GM18499 (cell line): ENCODE measurements at regions not wholly inside any gene's neighbourhood (a gene's known extent, or its start where the extent isn't known, plus 50 kb on each side); places are given as distances from the start of the nearest gene placed in this dataset.

Experiments
- ATAC-seq: cut with Tn5 transposase; IDR thresholded peaks from one replicate; pipeline ENCODE4 v1.9.1; 2021; ENCODE audit warnings: moderate number of reproducible peaks; ENCODE audit not compliant: insufficient read depth, unreplicated experiment

DNA sequence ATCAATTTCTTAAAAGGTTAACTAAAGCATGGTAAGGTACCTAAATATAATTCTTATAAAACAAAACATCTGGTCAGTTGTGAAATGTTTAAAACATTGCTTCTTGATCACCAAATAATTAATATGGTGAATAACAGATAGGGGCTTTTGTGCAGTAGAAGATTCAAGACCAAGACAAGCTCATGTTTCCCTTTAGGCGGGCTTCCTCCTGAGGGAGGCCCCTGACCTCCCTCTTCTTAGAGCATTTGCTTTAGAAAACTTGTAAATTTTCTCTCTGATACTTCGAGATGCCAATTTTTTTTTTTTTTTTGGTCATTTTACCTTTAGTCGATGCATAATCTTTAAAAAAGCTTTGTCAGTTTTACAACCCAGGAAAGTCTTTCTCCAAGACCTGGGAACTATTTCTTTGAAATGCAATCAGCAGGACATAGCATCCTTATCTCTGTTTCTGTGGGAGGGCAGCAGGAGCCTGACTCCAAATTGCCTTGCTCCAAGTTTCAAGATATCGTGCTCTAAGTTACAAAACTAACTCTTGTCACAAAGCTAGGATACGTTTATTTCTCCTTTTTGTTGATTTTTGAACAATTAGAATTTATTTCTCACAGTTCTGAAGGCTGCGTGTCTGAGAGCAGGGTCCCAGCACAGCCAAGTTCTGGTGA, 66.6 kb upstream of the BICD1 start:
- ATAC-seq = no peak

DNA sequence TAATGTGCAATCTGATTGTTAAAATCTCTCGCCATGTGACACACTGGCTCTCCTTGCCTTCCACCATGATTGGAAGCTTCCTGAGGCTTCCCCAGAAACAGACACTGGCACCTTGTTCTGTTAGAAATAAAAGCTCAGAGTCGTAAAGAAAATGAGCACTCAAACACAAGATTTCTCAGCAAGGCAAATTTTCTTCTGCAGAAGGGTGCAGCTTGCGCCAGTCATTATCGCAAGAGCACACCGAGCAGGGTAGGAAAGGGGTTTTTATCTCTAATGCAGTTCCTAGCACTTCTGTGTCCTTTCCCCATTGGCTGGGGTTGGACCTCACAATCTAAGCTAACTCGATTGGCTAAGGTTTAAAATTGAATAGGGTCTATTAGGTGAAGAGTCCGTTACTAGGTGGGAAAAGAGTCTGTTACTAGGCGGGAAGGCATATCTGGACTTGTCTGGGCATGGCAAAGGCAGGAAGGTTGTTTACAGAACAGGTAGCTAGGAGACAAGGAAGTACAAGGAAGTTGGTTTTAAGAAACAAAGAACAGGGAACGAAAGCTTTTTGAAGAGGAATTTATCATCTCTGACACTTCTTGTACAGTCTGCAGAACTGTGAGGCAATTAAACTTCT, 62.6 kb upstream of the BICD1 start:
- no peak for ATAC-seq

DNA sequence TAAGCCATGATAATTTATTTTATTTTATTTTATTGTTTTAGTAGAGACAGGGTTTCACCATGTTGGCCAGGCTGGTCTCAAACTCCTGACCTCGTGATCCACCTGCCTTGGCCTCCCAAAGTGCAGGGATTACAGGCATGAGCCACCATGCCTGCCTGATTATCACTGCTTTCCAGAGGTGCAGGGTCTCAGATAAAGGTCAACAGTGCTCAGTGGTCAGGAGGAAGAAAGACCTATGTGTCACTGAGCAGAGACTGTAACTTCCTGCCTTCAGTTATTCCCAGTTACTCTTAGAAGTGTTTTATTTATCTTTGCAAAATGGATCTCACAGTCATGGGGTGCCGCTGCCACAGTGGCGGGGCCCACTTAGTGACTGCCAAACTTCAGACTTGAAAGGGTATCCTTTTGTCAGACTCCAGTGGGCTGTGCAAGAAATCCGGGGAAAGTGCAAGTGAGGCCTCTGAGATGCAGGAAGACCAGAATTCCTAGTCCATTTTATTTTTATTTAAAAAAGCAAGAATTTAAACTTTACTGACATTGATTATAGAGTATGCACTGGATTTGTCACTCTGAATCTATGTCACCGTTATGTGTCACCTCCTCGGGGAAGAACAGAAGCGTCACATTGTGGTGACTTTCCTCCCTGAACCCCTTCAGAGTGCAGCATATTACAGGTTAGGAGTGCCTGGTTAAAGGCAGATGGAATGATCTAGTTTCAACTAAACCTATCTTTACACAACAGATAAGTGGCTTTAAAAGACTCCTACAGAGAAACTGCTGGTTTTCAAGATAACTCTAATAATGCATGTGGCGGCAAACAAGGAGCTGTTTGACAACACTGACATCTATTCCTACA, 59.1 kb upstream of the BICD1 start:
- ATAC-seq = no peak

DNA sequence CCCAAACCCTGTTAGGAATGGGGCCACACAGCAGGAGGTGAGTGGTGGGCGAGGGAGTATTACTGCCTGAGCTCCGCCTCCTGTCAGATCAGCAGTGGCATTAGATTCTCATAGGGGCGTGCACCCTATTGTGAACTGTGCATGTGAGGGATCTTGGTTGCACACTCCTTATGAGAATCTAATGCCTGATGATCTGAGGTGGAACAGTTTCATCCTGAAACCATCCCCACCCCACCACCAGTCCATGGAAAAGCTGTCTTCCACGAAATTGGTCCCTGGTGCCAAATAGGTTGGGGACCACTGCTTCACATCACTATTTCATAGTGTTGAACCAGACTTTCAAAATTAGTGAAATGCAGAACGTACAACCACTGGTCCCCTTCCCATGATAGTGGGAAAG, 57.9 kb upstream of the BICD1 start:
- ATAC-seq = no peak

DNA sequence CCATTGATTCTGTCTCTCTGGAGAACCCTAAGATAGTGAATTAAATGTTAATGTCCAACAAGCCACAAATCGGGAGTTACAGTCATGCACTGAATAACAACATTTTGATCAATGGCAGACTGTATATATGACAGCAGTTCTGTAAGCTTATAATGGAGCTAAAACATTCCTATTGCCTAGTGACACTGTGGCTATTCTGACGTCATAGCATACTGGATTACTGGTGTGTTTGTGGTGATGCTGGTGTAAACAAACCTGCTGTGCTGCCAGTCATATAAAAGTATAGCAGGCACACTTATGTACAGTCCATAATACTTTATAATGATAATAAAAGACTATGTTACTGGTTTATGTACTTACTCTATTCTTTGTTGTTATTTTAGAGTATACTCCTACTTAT, 56.7 kb upstream of the BICD1 start:
- ATAC-seq = no peak

DNA sequence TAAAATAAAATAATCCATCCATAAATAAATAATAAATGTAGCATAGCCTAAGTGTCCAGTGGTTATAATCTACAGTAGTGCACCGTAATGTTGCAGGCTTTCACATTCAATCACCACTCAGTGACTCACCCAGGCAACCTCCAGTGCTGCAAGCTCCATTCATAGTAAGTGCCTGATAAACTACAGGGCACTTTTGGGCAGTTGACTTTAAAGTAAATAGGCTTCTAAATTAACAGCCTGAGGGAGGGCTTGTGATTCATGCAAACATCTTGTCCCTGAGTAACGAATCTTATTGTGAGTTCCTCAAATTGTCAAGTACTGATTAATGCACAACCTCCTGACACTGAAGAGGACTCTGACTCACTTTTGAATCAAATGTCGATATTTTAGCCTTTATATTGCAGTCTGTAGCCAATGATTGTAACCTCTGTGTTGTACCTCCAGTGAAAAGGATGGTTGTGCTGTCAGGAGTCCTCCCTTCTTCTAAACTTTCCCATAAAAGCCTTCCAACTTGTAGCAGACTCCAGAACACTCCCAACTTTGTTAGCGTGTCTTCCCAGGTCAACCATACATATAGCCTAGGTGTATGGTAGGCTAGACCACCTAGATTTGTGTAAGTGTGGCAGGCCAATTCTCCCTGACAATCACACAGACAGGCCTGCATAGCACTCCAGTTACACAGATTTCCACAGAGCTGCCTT, 55.0 kb upstream of the BICD1 start:
- ATAC-seq = no peak

DNA sequence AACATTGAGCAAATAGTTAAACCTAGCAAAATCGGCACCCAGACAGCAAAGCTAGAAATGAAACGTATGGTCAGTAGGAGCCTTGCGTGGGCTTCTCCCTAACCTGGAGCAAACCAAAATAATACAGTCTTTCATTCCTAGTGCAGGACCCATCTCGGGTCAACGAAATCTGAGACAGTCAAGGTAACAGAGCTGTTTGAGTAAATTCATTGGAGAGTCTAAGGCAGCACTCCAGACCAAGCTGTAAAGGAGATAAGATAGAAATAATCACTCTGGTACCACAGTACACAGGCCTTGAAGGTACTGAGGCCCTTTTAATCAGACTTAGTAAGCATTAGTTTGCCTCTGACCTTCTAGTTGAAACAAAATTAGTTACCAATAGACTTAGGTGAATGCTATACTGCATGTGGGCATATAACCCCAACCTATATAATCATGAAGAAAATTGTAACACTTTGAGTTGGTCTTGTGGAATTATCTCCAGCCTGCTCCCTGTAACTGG, 54.4 kb upstream of the BICD1 start:
- ATAC-seq = no peak

DNA sequence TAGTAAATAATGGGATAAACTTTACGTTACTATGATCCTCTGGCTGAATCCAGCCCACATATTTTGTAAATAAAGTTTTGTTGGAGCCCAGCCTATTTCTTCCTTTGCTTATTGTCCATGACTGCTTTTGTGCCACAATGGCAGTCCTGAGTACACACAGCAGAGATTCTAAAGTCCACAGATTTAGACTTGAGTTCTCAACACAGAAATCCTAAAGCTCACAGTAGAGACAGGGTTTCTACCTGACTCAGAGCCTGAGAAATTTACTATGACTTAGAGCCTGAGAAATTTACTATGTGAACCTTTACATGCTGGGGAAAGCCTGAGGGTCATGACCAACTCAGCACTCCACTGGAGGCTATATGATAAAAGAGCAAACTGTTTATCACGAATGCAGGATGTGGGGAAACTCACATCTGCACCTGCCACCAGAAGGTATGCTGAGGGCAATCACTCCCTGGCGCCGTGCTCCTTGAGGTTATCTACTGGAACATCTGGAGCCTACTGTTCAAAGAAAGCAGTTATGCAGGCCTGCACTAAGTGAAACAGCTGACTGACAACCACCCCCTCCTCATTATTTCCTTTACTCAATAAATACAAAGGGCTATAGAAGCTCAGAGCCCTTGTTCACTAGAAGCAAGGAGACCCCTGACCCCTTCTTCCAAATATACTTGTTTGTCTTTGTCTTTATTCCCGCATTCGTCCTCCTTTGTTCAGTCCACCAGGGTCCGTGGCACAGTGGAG, 52.6 kb upstream of the BICD1 start:
- no peak for ATAC-seq
